Endothelial cell of umbilical vein (primary cell): ENCODE measurements at regions not wholly inside any gene's neighbourhood (a gene's known extent, or its start where the extent isn't known, plus 50 kb on each side); places are given as distances from the start of the nearest gene placed in this dataset.

Experiments
- EZH2 ChIP-seq: IDR thresholded peaks from 2 replicates; pipeline ENCODE4 v1.6.1; 2012; ENCODE audit warnings: borderline replicate concordance, low read depth, mild to moderate bottlenecking, moderate library complexity, low read length, inconsistent platforms; ENCODE audit not compliant: severe bottlenecking
- MYC ChIP-seq: IDR thresholded peaks from one replicate; pipeline ENCODE4 v1.6.1; 2011; ENCODE audit warnings: mild to moderate bottlenecking, low read depth, low read length
- POLR2A ChIP-seq: IDR thresholded peaks from 2 replicates; pipeline ENCODE4 v1.6.1; 2012; ENCODE audit warnings: low read depth, mild to moderate bottlenecking, control low read depth, low read length
- TF ChIP-seq, protein P1 (sequence below), 2 donors: IDR thresholded peaks; 1 replicate in 1 of 2; 2 replicates in 1 of 2; pipeline ENCODE4 v1.5.1; 2011; ENCODE audit warnings: low read length in 2 of 2, mild to moderate bottlenecking in 2 of 2, moderate library complexity in 2 of 2, control low read depth in 1 of 2, inconsistent platforms in 1 of 2, low read depth in 1 of 2; ENCODE audit not compliant: insufficient read depth in 1 of 2; ENCODE audit errors: extremely low read depth in 1 of 2

DNA sequence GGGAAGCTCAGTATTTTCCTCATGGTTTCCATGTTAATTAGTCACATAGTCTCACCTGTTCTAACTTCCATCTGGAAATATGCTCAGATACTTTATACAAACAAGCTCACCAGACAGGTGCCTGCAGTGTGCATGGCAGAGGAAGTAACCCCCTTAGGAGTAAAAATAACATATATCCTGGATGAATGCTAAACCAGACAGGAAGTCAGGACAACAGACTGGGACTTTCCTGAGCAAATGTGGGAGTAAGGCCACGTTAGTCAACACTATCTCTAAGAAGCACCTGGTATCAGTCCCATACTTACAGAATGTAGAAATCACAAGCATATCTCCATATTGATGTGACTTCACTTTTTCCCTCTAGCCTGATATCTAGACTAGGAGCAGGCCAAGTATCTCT is 128.4 kb downstream of the SEC61B start:
- TF ChIP-seq POLR2A (no peak), MYC (no peak), EZH2 (no peak)
- TF ChIP-seq, protein P1, sequence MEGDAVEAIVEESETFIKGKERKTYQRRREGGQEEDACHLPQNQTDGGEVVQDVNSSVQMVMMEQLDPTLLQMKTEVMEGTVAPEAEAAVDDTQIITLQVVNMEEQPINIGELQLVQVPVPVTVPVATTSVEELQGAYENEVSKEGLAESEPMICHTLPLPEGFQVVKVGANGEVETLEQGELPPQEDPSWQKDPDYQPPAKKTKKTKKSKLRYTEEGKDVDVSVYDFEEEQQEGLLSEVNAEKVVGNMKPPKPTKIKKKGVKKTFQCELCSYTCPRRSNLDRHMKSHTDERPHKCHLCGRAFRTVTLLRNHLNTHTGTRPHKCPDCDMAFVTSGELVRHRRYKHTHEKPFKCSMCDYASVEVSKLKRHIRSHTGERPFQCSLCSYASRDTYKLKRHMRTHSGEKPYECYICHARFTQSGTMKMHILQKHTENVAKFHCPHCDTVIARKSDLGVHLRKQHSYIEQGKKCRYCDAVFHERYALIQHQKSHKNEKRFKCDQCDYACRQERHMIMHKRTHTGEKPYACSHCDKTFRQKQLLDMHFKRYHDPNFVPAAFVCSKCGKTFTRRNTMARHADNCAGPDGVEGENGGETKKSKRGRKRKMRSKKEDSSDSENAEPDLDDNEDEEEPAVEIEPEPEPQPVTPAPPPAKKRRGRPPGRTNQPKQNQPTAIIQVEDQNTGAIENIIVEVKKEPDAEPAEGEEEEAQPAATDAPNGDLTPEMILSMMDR (IDR thresholded peaks at IDR 0.05; ENCODE audit: extremely low read depth in 1 of 2, insufficient read depth in 1 of 2, low read depth in 1 of 2, low read length in 2 of 2) = no peak
